HEK293 (cell line): ENCODE measurements at regions not wholly inside any gene's neighbourhood (a gene's known extent, or its start where the extent isn't known, plus 50 kb on each side); places are given as distances from the start of the nearest gene placed in this dataset.

Experiments
- HOXC10 ChIP-seq: sonication (generic); formaldehyde crosslinking; IDR thresholded peaks from 2 replicates; pipeline ENCODE4 v1.8.1; 2023; ENCODE audit warnings: mild to moderate bottlenecking, missing genetic modification reagents
- MYNN ChIP-seq: fragments of 450-650 bp; formaldehyde crosslinking; IDR thresholded peaks from 2 replicates; pipeline ENCODE4 v1.5.1; 2016; ENCODE audit warnings: missing biosample characterization, missing genetic modification characterization, borderline replicate concordance
- PRDM4 ChIP-seq: fragments of 450-650 bp; formaldehyde crosslinking; IDR thresholded peaks from 2 replicates; pipeline ENCODE4 v1.5.1; 2017; ENCODE audit warnings: missing biosample characterization, missing genetic modification characterization
- TCF7L2 ChIP-seq: IDR thresholded peaks from 2 replicates; pipeline ENCODE4 v1.6.1; 2011; ENCODE audit warnings: low read depth, mild to moderate bottlenecking, inconsistent platforms, low read length, moderate library complexity, borderline replicate concordance
- ZBTB17 ChIP-seq: fragments of 450-650 bp; formaldehyde crosslinking; IDR thresholded peaks from 2 replicates; pipeline ENCODE4 v1.5.1; 2016; ENCODE audit warnings: missing biosample characterization, missing genetic modification characterization
- ZFHX2 ChIP-seq: fragments of 450-650 bp; formaldehyde crosslinking; conservative IDR thresholded peaks from 2 replicates; pipeline ENCODE4 v1.5.1; 2016; ENCODE audit warnings: missing biosample characterization, missing genetic modification characterization
- ZNF114 ChIP-seq: fragments of 450-650 bp; formaldehyde crosslinking; IDR thresholded peaks from 2 replicates; pipeline ENCODE4 v1.5.0; 2017; ENCODE audit warnings: missing biosample characterization, missing genetic modification characterization
- ZNF274 ChIP-seq, 2 experiments: fragments of 200-500 bp in 1 of 2; fragments of 450-650 bp in 1 of 2; sonication (Bioruptor generic) in 1 of 2; formaldehyde crosslinking in 1 of 2; IDR thresholded peaks; 2 replicates each; pipeline versions ENCODE4 v1.5.1 to v1.6.1; 2014 to 2016; ENCODE audit warnings: borderline replicate concordance in 1 of 2, inconsistent platforms in 1 of 2, low read length in 1 of 2, missing biosample characterization in 1 of 2, missing genetic modification characterization in 1 of 2
- ZNF292 ChIP-seq: fragments of 450-650 bp; formaldehyde crosslinking; IDR thresholded peaks from 2 replicates; pipeline ENCODE4 v1.5.1; 2016; ENCODE audit warnings: low read depth, missing biosample characterization, missing genetic modification characterization, borderline replicate concordance
- ZNF658 ChIP-seq: fragments of 450-650 bp; formaldehyde crosslinking; IDR thresholded peaks from 2 replicates; pipeline ENCODE4; 2016; ENCODE audit warnings: missing biosample characterization, missing genetic modification characterization
- ZNF776 ChIP-seq: fragments of 450-650 bp; formaldehyde crosslinking; IDR thresholded peaks from 2 replicates; pipeline ENCODE4 v1.5.0; 2017; ENCODE audit warnings: missing biosample characterization, missing genetic modification characterization, borderline replicate concordance
- ZNF830 ChIP-seq: fragments of 450-650 bp; IDR thresholded peaks from 2 replicates; pipeline ENCODE4 v1.5.0; 2018; ENCODE audit warnings: missing biosample characterization, missing genetic modification characterization, low read depth, mild to moderate bottlenecking, moderate library complexity
- TF ChIP-seq, protein P1 (sequence below): fragments of 450-650 bp; formaldehyde crosslinking; IDR thresholded peaks from 2 replicates; pipeline ENCODE4 v1.5.1; 2016; ENCODE audit warnings: missing biosample characterization, missing genetic modification characterization
- TF ChIP-seq, protein P2 (sequence below): fragments of 450-650 bp; formaldehyde crosslinking; IDR thresholded peaks from 2 replicates; pipeline ENCODE4 v1.5.1; 2016; ENCODE audit warnings: missing biosample characterization, missing genetic modification characterization

DNA sequence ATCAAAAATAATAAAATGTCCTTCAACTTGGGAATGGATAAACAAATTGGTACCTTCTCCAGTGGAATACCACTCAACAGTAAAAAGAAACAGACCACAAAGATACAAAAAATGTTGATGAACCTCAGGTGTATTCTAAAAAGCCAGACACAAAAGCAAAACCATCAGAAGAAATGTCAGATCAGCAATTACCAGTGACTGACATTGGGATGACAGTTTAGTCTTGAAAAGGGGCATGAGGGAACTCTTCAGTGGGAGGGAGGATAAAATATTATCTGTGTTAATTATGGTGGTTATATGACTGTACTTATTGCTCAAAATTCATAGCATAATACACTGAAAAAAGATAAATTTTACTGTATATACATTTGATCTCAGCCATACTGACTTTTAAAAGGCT lies 473.0 kb downstream of the TMX3 start:
- TF ChIP-seq TCF7L2 (no peak), HOXC10 (no peak), ZNF292 (tag by site-specific recombination) (no peak), MYNN (tag by site-specific recombination) (no peak), PRDM4 (tag by site-specific recombination) (no peak), ZFHX2 (tag by site-specific recombination) (no peak), ZNF830 (no peak), ZNF274 (IDR thresholded peaks at IDR 0.05; ENCODE audit: low read length) (no peak), ZNF274 (tag by site-specific recombination; IDR thresholded peaks at IDR 0.05; ENCODE audit: borderline replicate concordance) (no peak), ZNF776 (tag by site-specific recombination) (no peak), ZNF114 (no peak), ZBTB17 (tag by site-specific recombination) (no peak), ZNF658 (no peak)
- TF ChIP-seq, protein P1, sequence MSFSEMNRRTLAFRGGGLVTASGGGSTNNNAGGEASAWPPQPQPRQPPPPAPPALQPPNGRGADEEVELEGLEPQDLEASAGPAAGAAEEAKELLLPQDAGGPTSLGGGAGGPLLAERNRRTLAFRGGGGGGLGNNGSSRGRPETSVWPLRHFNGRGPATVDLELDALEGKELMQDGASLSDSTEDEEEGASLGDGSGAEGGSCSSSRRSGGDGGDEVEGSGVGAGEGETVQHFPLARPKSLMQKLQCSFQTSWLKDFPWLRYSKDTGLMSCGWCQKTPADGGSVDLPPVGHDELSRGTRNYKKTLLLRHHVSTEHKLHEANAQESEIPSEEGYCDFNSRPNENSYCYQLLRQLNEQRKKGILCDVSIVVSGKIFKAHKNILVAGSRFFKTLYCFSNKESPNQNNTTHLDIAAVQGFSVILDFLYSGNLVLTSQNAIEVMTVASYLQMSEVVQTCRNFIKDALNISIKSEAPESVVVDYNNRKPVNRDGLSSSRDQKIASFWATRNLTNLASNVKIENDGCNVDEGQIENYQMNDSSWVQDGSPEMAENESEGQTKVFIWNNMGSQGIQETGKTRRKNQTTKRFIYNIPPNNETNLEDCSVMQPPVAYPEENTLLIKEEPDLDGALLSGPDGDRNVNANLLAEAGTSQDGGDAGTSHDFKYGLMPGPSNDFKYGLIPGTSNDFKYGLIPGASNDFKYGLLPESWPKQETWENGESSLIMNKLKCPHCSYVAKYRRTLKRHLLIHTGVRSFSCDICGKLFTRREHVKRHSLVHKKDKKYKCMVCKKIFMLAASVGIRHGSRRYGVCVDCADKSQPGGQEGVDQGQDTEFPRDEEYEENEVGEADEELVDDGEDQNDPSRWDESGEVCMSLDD (tag by site-specific recombination), result no peak
- TF ChIP-seq, protein P2, sequence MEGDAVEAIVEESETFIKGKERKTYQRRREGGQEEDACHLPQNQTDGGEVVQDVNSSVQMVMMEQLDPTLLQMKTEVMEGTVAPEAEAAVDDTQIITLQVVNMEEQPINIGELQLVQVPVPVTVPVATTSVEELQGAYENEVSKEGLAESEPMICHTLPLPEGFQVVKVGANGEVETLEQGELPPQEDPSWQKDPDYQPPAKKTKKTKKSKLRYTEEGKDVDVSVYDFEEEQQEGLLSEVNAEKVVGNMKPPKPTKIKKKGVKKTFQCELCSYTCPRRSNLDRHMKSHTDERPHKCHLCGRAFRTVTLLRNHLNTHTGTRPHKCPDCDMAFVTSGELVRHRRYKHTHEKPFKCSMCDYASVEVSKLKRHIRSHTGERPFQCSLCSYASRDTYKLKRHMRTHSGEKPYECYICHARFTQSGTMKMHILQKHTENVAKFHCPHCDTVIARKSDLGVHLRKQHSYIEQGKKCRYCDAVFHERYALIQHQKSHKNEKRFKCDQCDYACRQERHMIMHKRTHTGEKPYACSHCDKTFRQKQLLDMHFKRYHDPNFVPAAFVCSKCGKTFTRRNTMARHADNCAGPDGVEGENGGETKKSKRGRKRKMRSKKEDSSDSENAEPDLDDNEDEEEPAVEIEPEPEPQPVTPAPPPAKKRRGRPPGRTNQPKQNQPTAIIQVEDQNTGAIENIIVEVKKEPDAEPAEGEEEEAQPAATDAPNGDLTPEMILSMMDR, result no peak
